CD4-positive, alpha-beta T cell (primary cell): ENCODE measurements at regions not wholly inside any gene's neighbourhood (a gene's known extent, or its start where the extent isn't known, plus 50 kb on each side); places are given as distances from the start of the nearest gene placed in this dataset.

Source experiments
- ATAC-seq: fragments of 200-7000 bp; cut with Tn5 transposase; one replicate; pipeline ENCODE4 v1.10.0; 2022; ENCODE audit warnings: mild to moderate bottlenecking; ENCODE audit not compliant: poor library complexity
- CTCF ChIA-PET: fragments of 350-600 bp; sonication (Branson Sonifier 250); formaldehyde crosslinking; loops from one replicate; lab custom pipeline; 2021; ENCODE audit warnings: antibody characterized with exemption, inconsistent platforms; lab: Charles Lee
- POLR2A ChIA-PET: fragments of 350-600 bp; sonication (Branson Sonifier 250); formaldehyde crosslinking; loops from one replicate; lab custom pipeline; 2021; ENCODE audit warnings: antibody characterized with exemption, inconsistent platforms; lab: Charles Lee
- DNase-seq, 14 experiments: peaks; one replicate each; pipeline ENCODE4 v3.0.0-alpha.2; 2013 to 2020; ENCODE audit warnings: mixed read lengths in 2 of 14
- H3K27ac ChIP-seq, 2 donors: one replicate each; pipeline versions ENCODE4 v1.5.1 to v1.7.0; 2013; ENCODE audit warnings: low read length in 2 of 2, low read depth in 1 of 2, mild to moderate bottlenecking in 1 of 2
- H3K27me3 ChIP-seq, 2 experiments: 1 replicate in 1 of 2; 2 replicates in 1 of 2; pipeline versions ENCODE4 v1.6.1 to v1.7.0; 2013; ENCODE audit warnings: low read length in 2 of 2, control low read depth in 1 of 2, mild to moderate bottlenecking in 1 of 2, moderate library complexity in 1 of 2; ENCODE audit not compliant: insufficient read depth in 2 of 2, control insufficient read depth in 1 of 2
- H3K36me3 ChIP-seq: one replicate; pipeline ENCODE4 v1.6.1; 2013; ENCODE audit warnings: low read length, control low read depth; ENCODE audit not compliant: insufficient read depth
- H3K4me1 ChIP-seq: one replicate; pipeline ENCODE4 v1.6.1; 2013; ENCODE audit warnings: low read length, control low read depth; ENCODE audit not compliant: insufficient read depth
- H3K4me3 ChIP-seq: one replicate; pipeline ENCODE4 v1.5.1; 2013; ENCODE audit warnings: mild to moderate bottlenecking, low read length, moderate library complexity
- H3K9me3 ChIP-seq, 2 experiments: 1 replicate in 1 of 2; 2 replicates in 1 of 2; pipeline versions ENCODE4 v1.6.1 to v1.7.0; 2013; ENCODE audit warnings: low read length in 2 of 2, mild to moderate bottlenecking in 2 of 2, control low read depth in 1 of 2, moderate library complexity in 1 of 2; ENCODE audit not compliant: control insufficient read depth in 1 of 2, insufficient read depth in 1 of 2
- H3K27ac Mint-ChIP-seq: one replicate; pipeline ENCODE4 v1.8.0; 2020; ENCODE audit warnings: mixed read lengths
- H3K27me3 Mint-ChIP-seq: one replicate; pipeline ENCODE4 v1.8.0; 2021; ENCODE audit warnings: mixed read lengths
- H3K36me3 Mint-ChIP-seq: one replicate; pipeline ENCODE4 v1.8.0; 2021; ENCODE audit warnings: low read depth, mixed read lengths
- H3K4me1 Mint-ChIP-seq: one replicate; pipeline ENCODE4 v1.8.0; 2021; ENCODE audit warnings: low read depth, mixed read lengths
- H3K4me3 Mint-ChIP-seq: one replicate; pipeline ENCODE4 v1.8.0; 2020; ENCODE audit warnings: mild to moderate bottlenecking, mixed read lengths
- H3K9me3 Mint-ChIP-seq: one replicate; pipeline ENCODE4 v1.8.0; 2020; ENCODE audit warnings: mixed read lengths
- intact Hi-C, 2 experiments: fragments of 100-400 bp; cut with DNase I in 1 of 2; cut with micrococcal nuclease in 1 of 2; formaldehyde crosslinking; loops; one replicate each; pipeline versions ENCODE4 v1.15.1 to v1.9.0; 2023 to 2025; cut with DNase I, micrococcal nuclease
- TF ChIP-seq, protein P1 (sequence below): fragments of 200-600 bp; IDR thresholded peaks from one replicate; pipeline ENCODE4 v1.8.0; 2022; ENCODE audit warnings: antibody characterized with exemption, mild to moderate bottlenecking

DNA sequence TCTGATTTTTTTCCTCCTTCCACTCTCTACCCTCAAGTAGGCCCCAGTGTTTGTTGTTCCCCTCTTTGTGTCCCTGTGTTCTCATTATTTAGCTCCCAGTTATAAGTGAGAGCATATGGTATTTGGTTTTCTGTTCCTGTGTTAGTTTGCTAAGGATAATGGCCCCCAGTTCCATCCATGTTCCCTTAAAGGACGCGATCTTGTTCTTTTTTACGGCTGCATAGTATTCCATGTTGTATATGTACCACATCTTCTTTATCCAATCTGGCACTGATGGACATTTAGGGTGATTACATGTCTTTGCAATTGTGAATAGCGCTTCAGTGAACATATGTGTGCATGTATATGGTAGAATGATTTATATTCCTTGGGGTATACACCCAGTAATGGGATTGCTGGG lies 54.5 kb upstream of the BTC start:
- H3K36me3 ChIP-seq: no peaks in the 10 kb centered on the region
- H3K4me3 Mint-ChIP-seq: no peak overlapping the region
- H3K27ac Mint-ChIP-seq: no peak overlapping the region
- no peaks in the 10 kb centered on the region for H3K27me3 ChIP-seq
- intact Hi-C loops: no loop called here
- no peaks in the 10 kb centered on the region for H3K4me1 Mint-ChIP-seq
- ATAC-seq (no peak), DNase-seq (no peak)
- peaks cover 2% of the 10 kb centered on the region for H3K9me3 Mint-ChIP-seq
- H3K4me1 ChIP-seq: no peaks in the 10 kb centered on the region
- no peaks in the 10 kb centered on the region for H3K36me3 Mint-ChIP-seq
- ChIA-PET POLR2A (no interaction called here), CTCF (interaction anchor here (2.1 kb wide), 1 partner anchor 26 kb away, joined by 4 read pairs; no protein-coding TSS in a partner anchor)
- H3K27me3 Mint-ChIP-seq: peaks cover 13% of the 10 kb centered on the region
- no peak overlapping the region for H3K4me3 ChIP-seq
- TF ChIP-seq, protein P1, sequence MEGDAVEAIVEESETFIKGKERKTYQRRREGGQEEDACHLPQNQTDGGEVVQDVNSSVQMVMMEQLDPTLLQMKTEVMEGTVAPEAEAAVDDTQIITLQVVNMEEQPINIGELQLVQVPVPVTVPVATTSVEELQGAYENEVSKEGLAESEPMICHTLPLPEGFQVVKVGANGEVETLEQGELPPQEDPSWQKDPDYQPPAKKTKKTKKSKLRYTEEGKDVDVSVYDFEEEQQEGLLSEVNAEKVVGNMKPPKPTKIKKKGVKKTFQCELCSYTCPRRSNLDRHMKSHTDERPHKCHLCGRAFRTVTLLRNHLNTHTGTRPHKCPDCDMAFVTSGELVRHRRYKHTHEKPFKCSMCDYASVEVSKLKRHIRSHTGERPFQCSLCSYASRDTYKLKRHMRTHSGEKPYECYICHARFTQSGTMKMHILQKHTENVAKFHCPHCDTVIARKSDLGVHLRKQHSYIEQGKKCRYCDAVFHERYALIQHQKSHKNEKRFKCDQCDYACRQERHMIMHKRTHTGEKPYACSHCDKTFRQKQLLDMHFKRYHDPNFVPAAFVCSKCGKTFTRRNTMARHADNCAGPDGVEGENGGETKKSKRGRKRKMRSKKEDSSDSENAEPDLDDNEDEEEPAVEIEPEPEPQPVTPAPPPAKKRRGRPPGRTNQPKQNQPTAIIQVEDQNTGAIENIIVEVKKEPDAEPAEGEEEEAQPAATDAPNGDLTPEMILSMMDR: no peak
- H3K27ac ChIP-seq: no peak overlapping the region
- peaks cover 0 to 3% of the 10 kb centered on the region in 2 experiments for H3K9me3 ChIP-seq

DNA sequence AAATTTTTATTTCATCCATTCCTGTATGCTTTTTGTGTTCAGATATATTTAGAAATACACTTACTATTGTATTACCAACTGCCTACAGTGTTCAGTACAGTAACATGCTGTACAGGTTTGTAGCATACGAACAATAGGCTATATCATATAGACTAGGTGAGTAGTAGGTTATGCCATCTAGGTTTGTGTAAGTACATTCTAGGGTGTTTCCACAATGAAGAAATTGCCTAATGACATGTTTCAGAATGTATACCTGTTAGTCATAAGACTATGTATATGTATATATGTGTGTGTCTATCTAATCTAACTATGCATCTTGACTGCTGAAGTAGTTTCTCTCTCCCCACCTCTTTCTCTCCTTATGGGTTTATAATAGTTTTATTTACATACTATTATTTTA lies 51.5 kb upstream of the BTC start:
- Mint-ChIP-seq H3K27me3 (peaks cover 5% of the 10 kb centered on the region), H3K27ac (no peak overlapping the region), H3K4me3 (no peak overlapping the region), H3K4me1 (no peaks in the 10 kb centered on the region), H3K36me3 (no peaks in the 10 kb centered on the region), H3K9me3 (no peaks in the 10 kb centered on the region)
- DNase-seq (no peak), ATAC-seq (no peak)
- Histone ChIP-seq H3K9me3 (peaks cover 0 to 3% of the 10 kb centered on the region in 2 experiments), H3K36me3 (no peaks in the 10 kb centered on the region), H3K4me3 (no peak overlapping the region), H3K27ac (no peak overlapping the region), H3K27me3 (no peaks in the 10 kb centered on the region), H3K4me1 (no peaks in the 10 kb centered on the region)
- ChIA-PET CTCF (no interaction called here), POLR2A (no interaction called here)
- TF ChIP-seq, protein P1: no peak
- intact Hi-C loops: no loop called here
